Testis (tissue), 2 donors: ENCODE measurements at regions not wholly inside any gene's neighbourhood (a gene's known extent, or its start where the extent isn't known, plus 50 kb on each side); places are given as distances from the start of the nearest gene placed in this dataset.

ENCODE experiments used
- DNase-seq: peaks from one replicate; pipeline ENCODE4 v3.0.0-alpha.2; 2019
- H3K27ac ChIP-seq, 2 donors: fragments of 200-600 bp; sonication (generic); one replicate each; pipeline ENCODE4 v1.5.1; 2019
- H3K27me3 ChIP-seq: fragments of 200-600 bp; sonication (generic); one replicate; pipeline ENCODE4 v1.5.1; 2019
- H3K36me3 ChIP-seq: fragments of 200-600 bp; sonication (generic); one replicate; pipeline ENCODE4 v1.5.1; 2017; ENCODE audit warnings: low read depth; ENCODE audit errors: missing control alignments
- H3K4me1 ChIP-seq: fragments of 200-600 bp; sonication (generic); one replicate; pipeline ENCODE4 v1.5.1; 2019
- H3K4me3 ChIP-seq, 2 donors: fragments of 200-600 bp; sonication (generic); one replicate each; pipeline ENCODE4 v1.5.1; 2017 to 2019
- H3K9me3 ChIP-seq: fragments of 200-600 bp; sonication (generic); one replicate; pipeline ENCODE4 v1.5.1; 2017
- CTCF ChIP-seq, 3 experiments: fragments of 450-650 bp in 2 of 3; fragments of 200-600 bp in 1 of 3; sonication (generic) in 1 of 3; IDR thresholded peaks; one replicate each; pipeline ENCODE4 v1.5.1; 2016 to 2019; ENCODE audit warnings: antibody characterized with exemption in 3 of 3, mild to moderate bottlenecking in 2 of 3, moderate library complexity in 1 of 3
- POLR2A ChIP-seq: fragments of 450-650 bp; IDR thresholded peaks from one replicate; pipeline ENCODE4 v1.6.1; 2017; ENCODE audit warnings: antibody characterized with exemption, mild to moderate bottlenecking, moderate library complexity
- WGBS, 2 donors: methylation state at CpG; one replicate each; pipeline ENCODE4 v1.1.5; 2018; 5-methylcytosine and 5-hydroxymethylcytosine counted together
- intact Hi-C: fragments of 100-400 bp; cut with DNase I; formaldehyde crosslinking; loops from one replicate; pipeline ENCODE4 v1.15.1; 2023; ENCODE audit warnings: low total_unique reads

DNA sequence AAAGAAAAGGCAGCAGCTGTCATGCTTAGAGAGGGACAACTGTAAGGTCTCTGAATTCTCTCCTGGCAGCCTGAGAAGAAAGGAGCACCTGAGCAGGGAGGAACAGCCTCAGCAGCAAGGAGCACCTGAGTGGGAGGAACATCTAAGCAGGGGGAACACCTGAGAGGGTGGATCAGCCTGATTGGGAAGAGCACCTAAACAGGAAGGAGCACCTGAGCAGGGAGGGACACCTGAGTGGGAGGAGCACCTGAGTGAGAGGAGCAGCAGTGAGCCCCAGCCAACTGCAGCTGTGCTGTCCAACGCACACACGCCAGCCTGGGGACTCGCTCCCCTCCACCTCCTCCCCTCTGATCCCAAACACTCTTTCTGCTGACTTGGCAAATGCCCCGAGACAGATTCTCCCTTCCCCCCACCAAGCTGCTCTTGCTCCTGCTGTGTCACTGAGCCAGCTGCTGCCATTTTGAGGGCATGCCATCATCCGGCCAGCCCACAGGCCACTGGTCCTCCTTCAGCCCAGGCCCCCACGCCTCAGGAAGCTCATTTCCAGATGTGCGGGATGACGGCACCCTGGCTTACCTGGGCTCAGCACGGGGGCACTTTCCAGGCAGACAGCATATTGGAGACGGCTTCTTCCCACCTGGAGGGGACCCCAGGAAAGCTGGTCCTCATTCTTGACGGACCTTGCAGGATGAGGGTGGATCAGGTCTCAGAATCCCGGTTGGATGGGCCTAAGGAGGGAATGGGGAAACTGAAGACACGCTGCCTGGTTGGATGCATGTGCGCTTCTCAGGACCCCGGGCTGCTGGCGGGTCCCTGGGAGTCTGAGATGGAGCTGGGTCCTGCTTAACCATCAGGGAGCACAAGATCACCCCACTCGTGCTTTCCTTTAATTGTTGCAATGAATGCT, 57.7 kb upstream of the RBFOX3 start:
- DNase-seq = no peak

GRCh38 chr17:79667746-79668145, 56.9 kb upstream of the RBFOX3 start:
- 93 to 94% methylated on average over 6 to 8 of the region's 8 CpGs for WGBS, 2 donors
- TF ChIP-seq POLR2A (no peak), CTCF (IDR thresholded peaks at IDR 0.05) (no peak)

More for the DNA sequence above, 57.7 kb upstream of the RBFOX3 start:
- WGBS, 2 donors = 74 to 87% methylated on average over 14 to 17 of the region's 17 CpGs
- H3K27me3 ChIP-seq = no peaks in the 10 kb centered on the region
- H3K36me3 ChIP-seq = no peaks in the 10 kb centered on the region
- H3K27ac ChIP-seq = no peak overlapping the region
- H3K4me3 ChIP-seq = no peak overlapping the region
- intact Hi-C loops = no loop called here
- H3K9me3 ChIP-seq = no peaks in the 10 kb centered on the region
- H3K4me1 ChIP-seq = no peaks in the 10 kb centered on the region
- no peak for TF ChIP-seq CTCF (IDR thresholded peaks at IDR 0.05)
- TF ChIP-seq POLR2A = no peak

DNA sequence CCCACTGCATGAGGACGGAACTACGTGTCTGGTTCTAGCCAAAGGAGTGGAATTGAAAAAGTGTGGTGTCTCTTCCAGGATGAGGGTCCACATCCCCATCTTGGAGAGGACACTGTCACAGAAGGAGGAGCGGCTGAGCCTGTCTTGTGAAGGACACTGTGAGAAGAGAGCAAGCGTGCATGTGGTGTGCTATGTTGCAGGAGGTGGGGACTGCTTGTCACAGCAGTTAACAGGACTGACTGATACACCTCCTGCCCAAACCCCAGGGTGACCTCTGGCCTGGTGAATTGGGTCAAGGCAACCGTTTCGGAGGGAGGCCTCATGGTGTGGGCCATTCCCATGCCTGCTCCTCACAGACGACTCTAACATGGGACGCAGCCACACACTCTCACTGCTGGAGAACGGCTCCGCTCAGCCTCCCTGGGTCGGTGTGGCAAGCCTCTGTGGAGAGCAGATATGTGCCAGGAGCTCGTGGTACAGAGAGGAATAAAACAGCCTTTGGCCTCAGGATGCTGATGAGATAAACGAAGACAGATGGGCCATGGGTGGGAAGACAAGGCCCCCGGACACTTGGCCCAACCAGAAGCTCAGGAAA, 56.4 kb upstream of the RBFOX3 start:
- Histone ChIP-seq H3K36me3 (no peaks in the 10 kb centered on the region), H3K27me3 (no peaks in the 10 kb centered on the region), H3K27ac (no peak overlapping the region), H3K4me3 (no peak overlapping the region), H3K9me3 (no peaks in the 10 kb centered on the region), H3K4me1 (no peaks in the 10 kb centered on the region)
- TF ChIP-seq CTCF (IDR thresholded peaks at IDR 0.05) (no peak), POLR2A (no peak)
- WGBS, 2 donors = 90 to 95% methylated on average over 13 to 14 of the region's 14 CpGs
- intact Hi-C loops = no loop called here
- DNase-seq = no peak

More at GRCh38 chr17:79667746-79668145, 56.9 kb upstream of the RBFOX3 start:
- Histone ChIP-seq H3K27me3 (no peaks in the 10 kb centered on the region), H3K4me3 (no peak overlapping the region), H3K27ac (no peak overlapping the region), H3K9me3 (no peaks in the 10 kb centered on the region), H3K36me3 (no peaks in the 10 kb centered on the region), H3K4me1 (no peaks in the 10 kb centered on the region)
- DNase-seq = no peak
- intact Hi-C loops = no loop called here

GRCh38 chr17:79666111-79666510, 55.3 kb upstream of the RBFOX3 start:
- Histone ChIP-seq H3K4me1 (no peaks in the 10 kb centered on the region), H3K4me3 (no peak overlapping the region), H3K27ac (no peak overlapping the region), H3K36me3 (no peaks in the 10 kb centered on the region), H3K9me3 (no peaks in the 10 kb centered on the region), H3K27me3 (no peaks in the 10 kb centered on the region)
- 86% methylated on average over 7 of the region's 7 CpGs for WGBS, 2 donors
- TF ChIP-seq CTCF (IDR thresholded peaks at IDR 0.05) = no peak
- no peak for TF ChIP-seq POLR2A
- intact Hi-C loops = no loop called here
- no peak for DNase-seq
